Small intestine (tissue), 7 donors: ENCODE measurements at regions not wholly inside any gene's neighbourhood (a gene's known extent, or its start where the extent isn't known, plus 50 kb on each side); places are given as distances from the start of the nearest gene placed in this dataset.

ENCODE experiments used
- DNase-seq, 2 donors: peaks; one replicate each; pipeline versions ENCODE4 v3.0.0 to v3.0.0-alpha.2; 2013
- FAIRE-seq: peaks from 2 replicates; lab custom pipeline; 2012; peaks lifted over from hg19 to GRCh38; lab: Jason Lieb, UNC
- H3K27ac ChIP-seq, 3 donors: one replicate each; pipeline ENCODE4 v1.5.1; 2013; ENCODE audit warnings: low read length in 2 of 3, mild to moderate bottlenecking in 2 of 3, control low read depth in 1 of 3, inconsistent platforms in 1 of 3, low read depth in 1 of 3, moderate library complexity in 1 of 3
- H3K27me3 ChIP-seq, 3 donors: one replicate each; pipeline ENCODE4 v1.6.1; 2013; ENCODE audit warnings: low read length in 3 of 3, inconsistent platforms in 1 of 3; ENCODE audit not compliant: control insufficient read depth in 3 of 3, insufficient read depth in 3 of 3
- H3K36me3 ChIP-seq, 3 donors: one replicate each; pipeline ENCODE4 v1.6.1; 2013; ENCODE audit warnings: low read length in 3 of 3, inconsistent platforms in 1 of 3, low read depth in 1 of 3, mild to moderate bottlenecking in 1 of 3, moderate library complexity in 1 of 3; ENCODE audit not compliant: control insufficient read depth in 3 of 3, insufficient read depth in 2 of 3
- H3K4me1 ChIP-seq, 3 donors: one replicate each; pipeline ENCODE4 v1.6.1; 2013; ENCODE audit warnings: low read length in 2 of 3, inconsistent platforms in 1 of 3, low read depth in 1 of 3, mild to moderate bottlenecking in 1 of 3, moderate library complexity in 1 of 3; ENCODE audit not compliant: control insufficient read depth in 3 of 3, insufficient read depth in 2 of 3
- H3K4me3 ChIP-seq, 3 donors: one replicate each; pipeline ENCODE4 v1.5.1; 2013; ENCODE audit warnings: low read length in 3 of 3, control low read depth in 1 of 3, inconsistent platforms in 1 of 3, low read depth in 1 of 3, mild to moderate bottlenecking in 1 of 3, moderate library complexity in 1 of 3
- H3K9me3 ChIP-seq, 2 donors: one replicate each; pipeline ENCODE4 v1.6.1; 2013; ENCODE audit warnings: low read depth in 1 of 2, low read length in 1 of 2; ENCODE audit not compliant: control insufficient read depth in 2 of 2, insufficient read depth in 1 of 2
- WGBS, 3 donors: extraction: QIAGEN DNeasy Blood & Tissue Kit; methylation state at CpG; one replicate each; pipeline ENCODE4 v1.1.7; 2013; 5-methylcytosine and 5-hydroxymethylcytosine counted together
- donor health status: healthy with polysubstance abuse.
- donor health status: control.
- donor health status: control.
- donor health status: Bipolar disorder and iron deficiency.
- donor health status: healthy.

- Histone ChIP-seq H3K36me3 (peaks cover 0 to 1% (median 0%) of the 10 kb centered on the region in 3 donors), H3K9me3 (no peaks in the 10 kb centered on the region), H3K4me1 (no peaks in the 10 kb centered on the region), H3K27me3 (no peaks in the 10 kb centered on the region), H3K27ac (no peak overlapping the region), H3K4me3 (no peak overlapping the region)
- DNase-seq (no peak), FAIRE-seq (peak; percentile 5)
- WGBS, 3 donors = 64 to 79% (median 68%) methylated on average over 3 of the region's 3 CpGs
Measured at GRCh38 chr13:99640260-99640659, 139.0 kb downstream of the TM9SF2 start.

GRCh38 chr13:99639126-99639525, 137.9 kb downstream of the TM9SF2 start:
- Histone ChIP-seq H3K27me3 (no peaks in the 10 kb centered on the region), H3K4me3 (no peak overlapping the region), H3K4me1 (no peaks in the 10 kb centered on the region), H3K36me3 (peaks cover 0 to 2% (median 0%) of the 10 kb centered on the region in 3 donors), H3K27ac (no peak overlapping the region), H3K9me3 (no peaks in the 10 kb centered on the region)
- 90 to 99% (median 96%) methylated on average over 4 of the region's 4 CpGs for WGBS, 3 donors
- DNase-seq (no peak), FAIRE-seq (no peak)

GRCh38 chr13:99636728-99637353, 135.6 kb downstream of the TM9SF2 start:
- WGBS, 3 donors = 91 to 96% (median 93%) methylated on average over 7 of the region's 7 CpGs

GRCh38 chr13:99636306-99636705, 135.0 kb downstream of the TM9SF2 start:
- DNase-seq (no peak), FAIRE-seq (no peak)
- Histone ChIP-seq H3K9me3 (peaks cover 0 to 13% of the 10 kb centered on the region in 2 donors), H3K27ac (no peak overlapping the region), H3K4me1 (no peaks in the 10 kb centered on the region), H3K36me3 (peaks cover 0 to 2% (median 0%) of the 10 kb centered on the region in 3 donors), H3K4me3 (no peak overlapping the region), H3K27me3 (no peaks in the 10 kb centered on the region)
- WGBS, 3 donors = 50 to 76% (median 68%) methylated on average over 1 of the region's 1 CpG

More at GRCh38 chr13:99636728-99637353, 135.6 kb downstream of the TM9SF2 start:
- no peaks in the 10 kb centered on the region for H3K4me1 ChIP-seq
- peaks cover 0 to 2% (median 0%) of the 10 kb centered on the region in 3 donors for H3K36me3 ChIP-seq
- no peak for FAIRE-seq
- H3K27ac ChIP-seq = no peak overlapping the region
- no peak for DNase-seq
- no peaks in the 10 kb centered on the region for H3K27me3 ChIP-seq
- no peak overlapping the region for H3K4me3 ChIP-seq
- peaks cover 0 to 11% of the 10 kb centered on the region in 2 donors for H3K9me3 ChIP-seq

- H3K27ac ChIP-seq = no peak overlapping the region
- no peaks in the 10 kb centered on the region for H3K27me3 ChIP-seq
- H3K4me1 ChIP-seq = no peaks in the 10 kb centered on the region
- peaks cover 0 to 2% (median 0%) of the 10 kb centered on the region in 3 donors for H3K36me3 ChIP-seq
- no peak for DNase-seq
- no peak overlapping the region for H3K4me3 ChIP-seq
- peaks cover 0 to 13% of the 10 kb centered on the region in 2 donors for H3K9me3 ChIP-seq
- WGBS, 3 donors = 91 to 94% (median 94%) methylated on average over 7 of the region's 7 CpGs
- no peak for FAIRE-seq
Measured at GRCh38 chr13:99634672-99635071, 133.4 kb downstream of the TM9SF2 start.

GRCh38 chr13:99630269-99630898, 129.1 kb downstream of the TM9SF2 start:
- H3K9me3 ChIP-seq = peaks cover 0 to 13% of the 10 kb centered on the region in 2 donors
- no peaks in the 10 kb centered on the region for H3K27me3 ChIP-seq
- H3K36me3 ChIP-seq = peaks cover 0 to 2% (median 0%) of the 10 kb centered on the region in 3 donors
- no peak overlapping the region for H3K4me3 ChIP-seq
- WGBS, 3 donors = 74 to 82% (median 82%) methylated on average over 3 of the region's 3 CpGs
- no peak for DNase-seq
- no peak for FAIRE-seq
- H3K4me1 ChIP-seq = no peaks in the 10 kb centered on the region
- H3K27ac ChIP-seq = no peak overlapping the region

GRCh38 chr13:99629641-99630040, 128.4 kb downstream of the TM9SF2 start:
- FAIRE-seq = no peak
- Histone ChIP-seq H3K27ac (no peak overlapping the region), H3K36me3 (no peaks in the 10 kb centered on the region), H3K4me3 (no peak overlapping the region), H3K9me3 (peaks cover 0 to 13% of the 10 kb centered on the region in 2 donors), H3K27me3 (no peaks in the 10 kb centered on the region), H3K4me1 (no peaks in the 10 kb centered on the region)
- WGBS, 3 donors = 91 to 99% (median 95%) methylated on average over 5 of the region's 5 CpGs
- no peak for DNase-seq

GRCh38 chr13:99628442-99628841, 127.2 kb downstream of the TM9SF2 start:
- Histone ChIP-seq H3K27me3 (no peaks in the 10 kb centered on the region), H3K9me3 (peaks cover 0 to 13% of the 10 kb centered on the region in 2 donors), H3K4me1 (no peaks in the 10 kb centered on the region), H3K27ac (no peak overlapping the region), H3K36me3 (no peaks in the 10 kb centered on the region), H3K4me3 (no peak overlapping the region)
- DNase-seq (no peak), FAIRE-seq (no peak)
